D721Med (cell line): ENCODE measurements at regions not wholly inside any gene's neighbourhood (a gene's known extent, or its start where the extent isn't known, plus 50 kb on each side); places are given as distances from the start of the nearest gene placed in this dataset.

Experiments
- DNase-seq: peaks from one replicate; pipeline ENCODE4 v3.0.0; 2011; ENCODE audit warnings: low spot score; ENCODE audit not compliant: insufficient read length
- FAIRE-seq: peaks from 2 replicates; lab custom pipeline; 2011; peaks lifted over from hg19 to GRCh38; lab: Jason Lieb, UNC
- CTCF ChIP-seq: IDR thresholded peaks from 2 replicates; pipeline ENCODE4 v1.5.1; 2012; ENCODE audit warnings: mild to moderate bottlenecking, control low read depth; ENCODE audit not compliant: insufficient read depth; ENCODE audit errors: missing control alignments

- no peak for TF ChIP-seq CTCF
- DNase-seq (no peak), FAIRE-seq (no peak)
These were observed 287.4 kb upstream of the CTNNB1 start for GRCh38 chr3:40911928-40912327.

- TF ChIP-seq CTCF: no peak
- DNase-seq (no peak), FAIRE-seq (no peak)
These were observed 286.8 kb upstream of the CTNNB1 start for GRCh38 chr3:40912461-40912860.

GRCh38 chr3:40913192-40913591 is 286.1 kb upstream of the CTNNB1 start:
- no peak for FAIRE-seq
- DNase-seq: no peak
- TF ChIP-seq CTCF: no peak

- FAIRE-seq (no peak), DNase-seq (no peak)
- no peak for TF ChIP-seq CTCF
These were observed 285.7 kb upstream of the CTNNB1 start for GRCh38 chr3:40913641-40914040.

GRCh38 chr3:40914475-40914874 is 284.8 kb upstream of the CTNNB1 start:
- FAIRE-seq: no peak
- no peak for TF ChIP-seq CTCF
- DNase-seq: no peak

GRCh38 chr3:40915346-40915865 is 283.9 kb upstream of the CTNNB1 start:
- TF ChIP-seq CTCF: no peak
- no peak for DNase-seq
- FAIRE-seq: no peak

GRCh38 chr3:40920041-40920440 is 279.3 kb upstream of the CTNNB1 start:
- FAIRE-seq (no peak), DNase-seq (no peak)
- no peak for TF ChIP-seq CTCF
